ENCODE measurements at regions not wholly inside any gene's neighbourhood (a gene's known extent, or its start where the extent isn't known, plus 50 kb on each side); places are given as distances from the start of the nearest gene placed in this dataset.

- no peak for TF ChIP-seq CTCF (conservative IDR thresholded peaks at IDR 0.05)
- no peak for TF ChIP-seq ZFX (IDR thresholded peaks at IDR 0.05)
These were observed 170.5 kb upstream of the DOK6 start for GRCh38 chr18:69230204-69230603.
